GM12878 (cell line): ENCODE measurements at regions not wholly inside any gene's neighbourhood (a gene's known extent, or its start where the extent isn't known, plus 50 kb on each side); places are given as distances from the start of the nearest gene placed in this dataset.

Experiments used
- ATAC-seq: fragments of 200-7000 bp; cut with Tn5 transposase; 3 replicates; pipeline ENCODE4 v1.9.1; 2020; ENCODE audit warnings: mild to moderate bottlenecking, moderate library complexity
- BruUV-seq: library from RNA; stranded (reverse); fragments of 400-500 nt; replicated peaks from 2 replicates; lab custom pipeline; 2021; lab: Mats Ljungman, UMichigan
- CTCF ChIA-PET: fragments of 300-600 bp; sonication (Branson Sonifier 250); formaldehyde crosslinking; extraction: SDS; loops from one replicate; lab custom pipeline; 2021; ENCODE audit warnings: inconsistent platforms; lab: Yijun Ruan, JAX
- POLR2A ChIA-PET: fragments of 350-600 bp; formaldehyde crosslinking; extraction: SDS; loops from one replicate; lab custom pipeline; 2021; ENCODE audit warnings: inconsistent platforms; lab: Charles Lee
- RAD21 ChIA-PET: fragments of 300-600 bp; sonication (Branson Sonifier 250); formaldehyde crosslinking; loops from one replicate; lab custom pipeline; 2023; ENCODE audit warnings: antibody characterized with exemption; ENCODE audit not compliant: unreplicated experiment; lab: Charles Lee
- SMC1A ChIA-PET: fragments of 300-600 bp; sonication (Branson Sonifier 250); formaldehyde crosslinking; loops from one replicate; lab custom pipeline; 2023; ENCODE audit not compliant: unreplicated experiment, uncharacterized antibody; lab: Charles Lee
- DNase-seq: peaks from one replicate; pipeline ENCODE4 v3.0.0-alpha.2; 2011; ENCODE audit warnings: low read depth, low spot score
- FAIRE-seq: peaks from 3 replicates; lab custom pipeline; 2011; peaks lifted over from hg19 to GRCh38; lab: Jason Lieb, UNC
- H2AFZ ChIP-seq: 2 replicates; pipeline ENCODE4 v1.6.0; 2011; ENCODE audit warnings: low read depth, low read length, control low read depth; ENCODE audit not compliant: control insufficient read depth
- H3K27ac ChIP-seq: 2 replicates; pipeline ENCODE4 v1.5.1; 2011; ENCODE audit warnings: control low read depth; ENCODE audit not compliant: control insufficient read depth, insufficient read depth
- H3K27me3 ChIP-seq, 2 experiments: replicated peaks in 1 of 2; 2 replicates each; pipeline versions ENCODE4 v1.6.0 to v1.6.1; 2011; ENCODE audit warnings: low read length in 1 of 2; ENCODE audit not compliant: control insufficient read depth in 2 of 2, insufficient read depth in 2 of 2
- H3K36me3 ChIP-seq, 2 experiments: 2 replicates each; pipeline ENCODE4 v1.5.1; 2011; ENCODE audit warnings: low read length in 1 of 2; ENCODE audit not compliant: control insufficient read depth in 2 of 2, insufficient read depth in 2 of 2
- H3K4me1 ChIP-seq: 2 replicates; pipeline ENCODE4 v1.6.1; 2011; ENCODE audit warnings: mild to moderate bottlenecking, low read length, moderate library complexity, mixed read lengths; ENCODE audit not compliant: control insufficient read depth, insufficient read depth
- H3K4me2 ChIP-seq: 2 replicates; pipeline ENCODE4 v1.6.0; 2011; ENCODE audit warnings: control low read depth; ENCODE audit not compliant: control insufficient read depth, insufficient read depth
- H3K4me3 ChIP-seq: fragments of 200-600 bp; sonication (generic); 2 replicates; pipeline ENCODE4 v1.5.1; 2016
- H3K79me2 ChIP-seq: 2 replicates; pipeline ENCODE4 v1.6.0; 2011; ENCODE audit warnings: low read length; ENCODE audit not compliant: control insufficient read depth, insufficient read depth
- H3K9ac ChIP-seq: 2 replicates; pipeline ENCODE4 v1.8.0; 2011; ENCODE audit warnings: low read length, control low read depth, mixed read lengths; ENCODE audit not compliant: control insufficient read depth, insufficient read depth
- H3K9me3 ChIP-seq: replicated peaks from 3 replicates; pipeline ENCODE4 v1.5.1; 2011; ENCODE audit warnings: mild to moderate bottlenecking, low read length; ENCODE audit not compliant: control insufficient read depth, insufficient read depth
- H4K20me1 ChIP-seq: 2 replicates; pipeline ENCODE4 v1.6.0; 2011; ENCODE audit not compliant: control insufficient read depth, insufficient read depth
- BCL11A ChIP-seq: IDR thresholded peaks from 2 replicates; pipeline ENCODE4 v1.6.1; 2011; ENCODE audit warnings: low read depth, low read length
- BHLHE40 ChIP-seq, 2 experiments: fragments of 450-650 bp in 1 of 2; IDR thresholded peaks; 2 replicates each; pipeline ENCODE4 v1.6.1; 2011 to 2017; ENCODE audit warnings: low read depth in 2 of 2, borderline replicate concordance in 1 of 2, improper control_type of control experiment in 1 of 2, low read length in 1 of 2, mild to moderate bottlenecking in 1 of 2
- DPF2 ChIP-seq: fragments of 450-650 bp; IDR thresholded peaks from 2 replicates; pipeline ENCODE4 v1.6.1; 2017; ENCODE audit warnings: mild to moderate bottlenecking
- HDGF ChIP-seq: fragments of 450-650 bp; IDR thresholded peaks from 2 replicates; pipeline ENCODE4 v1.6.1; 2016; ENCODE audit warnings: antibody characterized with exemption
- SMAD1 ChIP-seq: fragments of 450-650 bp; IDR thresholded peaks from 2 replicates; pipeline ENCODE4 v1.6.1; 2018; ENCODE audit warnings: mild to moderate bottlenecking, low read depth; ENCODE audit not compliant: partially characterized antibody
- SREBF1 ChIP-seq: IDR thresholded peaks from 2 replicates; pipeline ENCODE4 v1.6.1; 2012; ENCODE audit warnings: mild to moderate bottlenecking, low read length
- STAT3 ChIP-seq: IDR thresholded peaks from 2 replicates; pipeline ENCODE4 v1.6.1; 2011; ENCODE audit warnings: low read depth, low read length, improper control_type of control experiment
- YBX1 ChIP-seq: fragments of 450-650 bp; IDR thresholded peaks from 2 replicates; pipeline ENCODE4 v1.6.1; 2016; ENCODE audit warnings: antibody characterized with exemption
- ZNF622 ChIP-seq: fragments of 450-650 bp; IDR thresholded peaks from 2 replicates; pipeline ENCODE4 v1.6.1; 2017; ENCODE audit warnings: mild to moderate bottlenecking, inconsistent platforms
- ZZZ3 ChIP-seq: IDR thresholded peaks from 2 replicates; pipeline ENCODE4 v1.6.1; 2011; ENCODE audit warnings: low read depth; ENCODE audit not compliant: control insufficient read depth, insufficient read length
- WGBS: methylation state at CpG from one replicate; pipeline ENCODE4 v1.1.6; 2016; ENCODE audit warnings: low lambda C conversion rate; ENCODE audit not compliant: insufficient replicate concordance, insufficient coverage; ENCODE audit errors: missing lambda C conversion rate; 5-methylcytosine and 5-hydroxymethylcytosine counted together
- in situ Hi-C: fragments of 300-500 bp; cut with MboI; formaldehyde crosslinking; loops from 9 replicates; pipeline ENCODE4 v1.14.3; 2018; ENCODE audit warnings: mixed read lengths
- intact Hi-C: fragments of 100-400 bp; cut with micrococcal nuclease; formaldehyde crosslinking; loops from one replicate; pipeline ENCODE4 v1.14.2; 2022; ENCODE audit not compliant: unreplicated experiment
- TF ChIP-seq, protein P1 (sequence below): fragments of 450-650 bp; formaldehyde crosslinking; IDR thresholded peaks from 2 replicates; pipeline ENCODE4 v1.5.0; 2022; ENCODE audit warnings: mild to moderate bottlenecking, missing genetic modification characterization
- TF ChIP-seq, protein P2 (sequence below): fragments of 450-650 bp; IDR thresholded peaks from 2 replicates; pipeline ENCODE4 v1.6.1; 2017; ENCODE audit warnings: low read depth, mild to moderate bottlenecking, moderate library complexity
- TF ChIP-seq, protein P3 (sequence below): fragments of 150-350 bp; IDR thresholded peaks from 2 replicates; pipeline ENCODE4 v1.6.1; 2014; ENCODE audit warnings: mild to moderate bottlenecking, low read depth, low read length

DNA sequence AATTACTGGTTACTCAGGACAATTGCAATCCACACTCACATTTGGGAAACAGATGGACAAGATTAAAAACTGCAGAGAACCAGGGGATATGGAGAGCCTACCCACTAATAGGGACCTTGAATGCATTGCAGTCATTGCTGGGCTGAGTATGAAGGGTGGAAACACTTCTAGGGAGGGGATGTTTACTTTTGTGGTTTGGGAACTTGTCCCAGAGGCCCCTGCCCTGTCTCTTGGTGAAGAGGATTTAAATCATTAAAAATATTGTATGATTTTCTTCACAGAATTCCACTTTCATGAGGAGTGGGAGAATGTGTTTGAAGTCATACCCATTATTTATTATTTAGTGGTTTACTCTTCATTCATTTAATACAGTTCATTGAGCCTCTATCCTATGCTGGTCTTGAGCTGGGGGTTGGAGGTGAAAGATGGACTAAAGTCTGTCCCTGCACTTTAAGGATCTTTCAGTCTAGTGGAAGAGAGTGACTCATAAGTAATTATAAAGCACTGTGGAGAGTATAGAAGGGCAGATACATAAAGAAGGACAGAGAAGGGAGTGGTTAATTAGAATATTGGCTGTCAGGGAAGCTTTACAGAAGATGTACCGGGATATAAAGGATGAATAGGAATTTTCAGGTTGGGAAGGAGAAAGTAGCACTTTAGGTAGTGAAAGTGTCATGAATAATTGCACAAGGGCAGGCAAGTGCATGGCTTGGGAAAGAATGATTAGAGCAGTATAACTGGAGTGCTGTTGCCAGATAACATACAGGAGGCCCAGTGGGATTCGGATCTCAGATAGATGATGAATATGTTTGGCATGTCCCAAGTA, 313.4 kb downstream of the LPIN1 start:
- Histone ChIP-seq H3K4me1 (peaks cover 17% of the 10 kb centered on the region), H4K20me1 (no peaks in the 10 kb centered on the region), H3K4me2 (no peak overlapping the region), H3K27ac (no peak overlapping the region), H3K27me3 (no peaks in the 10 kb centered on the region), H3K4me3 (no peak overlapping the region), H3K9me3 (peaks cover 8% of the 10 kb centered on the region; the same call in 2 of the 3 replicates), H2AFZ (no peak overlapping the region), H3K79me2 (no peaks in the 10 kb centered on the region), H3K9ac (no peak overlapping the region), H3K36me3 (peaks cover 0 to 4% of the 10 kb centered on the region in 2 experiments; a peak in 2 of 4 replicates)
- in situ Hi-C loops (no loop called here), intact Hi-C loops (no loop called here)
- FAIRE-seq, result no peak
- no peak for DNase-seq
- BruUV-seq, result no TSS peak
- RAD21 ChIA-PET, result no interaction called here
- SMC1A ChIA-PET, result interaction anchor here (1.0 to 3.0 kb wide), 2 partner anchors 37 to 193 kb away, joined by 3 to 6 read pairs; no protein-coding TSS in a partner anchor
- WGBS, result 96% methylated on average over 2 of the region's 2 CpGs
- TF ChIP-seq ZZZ3 (no peak), DPF2 (no peak), HDGF (no peak), STAT3 (no peak), BHLHE40 (IDR thresholded peaks at IDR 0.05; ENCODE audit: borderline replicate concordance in 1 of 2, low read depth in 2 of 2, low read length in 1 of 2) (no peak), SREBF1 (no peak), YBX1 (no peak), SMAD1 (no peak), BCL11A (no peak), ZNF622 (no peak)
- TF ChIP-seq, protein P1, sequence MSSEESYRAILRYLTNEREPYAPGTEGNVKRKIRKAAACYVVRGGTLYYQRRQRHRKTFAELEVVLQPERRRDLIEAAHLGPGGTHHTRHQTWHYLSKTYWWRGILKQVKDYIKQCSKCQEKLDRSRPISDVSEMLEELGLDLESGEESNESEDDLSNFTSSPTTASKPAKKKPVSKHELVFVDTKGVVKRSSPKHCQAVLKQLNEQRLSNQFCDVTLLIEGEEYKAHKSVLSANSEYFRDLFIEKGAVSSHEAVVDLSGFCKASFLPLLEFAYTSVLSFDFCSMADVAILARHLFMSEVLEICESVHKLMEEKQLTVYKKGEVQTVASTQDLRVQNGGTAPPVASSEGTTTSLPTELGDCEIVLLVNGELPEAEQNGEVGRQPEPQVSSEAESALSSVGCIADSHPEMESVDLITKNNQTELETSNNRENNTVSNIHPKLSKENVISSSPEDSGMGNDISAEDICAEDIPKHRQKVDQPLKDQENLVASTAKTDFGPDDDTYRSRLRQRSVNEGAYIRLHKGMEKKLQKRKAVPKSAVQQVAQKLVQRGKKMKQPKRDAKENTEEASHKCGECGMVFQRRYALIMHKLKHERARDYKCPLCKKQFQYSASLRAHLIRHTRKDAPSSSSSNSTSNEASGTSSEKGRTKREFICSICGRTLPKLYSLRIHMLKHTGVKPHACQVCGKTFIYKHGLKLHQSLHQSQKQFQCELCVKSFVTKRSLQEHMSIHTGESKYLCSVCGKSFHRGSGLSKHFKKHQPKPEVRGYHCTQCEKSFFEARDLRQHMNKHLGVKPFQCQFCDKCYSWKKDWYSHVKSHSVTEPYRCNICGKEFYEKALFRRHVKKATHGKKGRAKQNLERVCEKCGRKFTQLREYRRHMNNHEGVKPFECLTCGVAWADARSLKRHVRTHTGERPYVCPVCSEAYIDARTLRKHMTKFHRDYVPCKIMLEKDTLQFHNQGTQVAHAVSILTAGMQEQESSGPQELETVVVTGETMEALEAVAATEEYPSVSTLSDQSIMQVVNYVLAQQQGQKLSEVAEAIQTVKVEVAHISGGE (CRISPR knock-in tag), result no peak
- TF ChIP-seq, protein P2, sequence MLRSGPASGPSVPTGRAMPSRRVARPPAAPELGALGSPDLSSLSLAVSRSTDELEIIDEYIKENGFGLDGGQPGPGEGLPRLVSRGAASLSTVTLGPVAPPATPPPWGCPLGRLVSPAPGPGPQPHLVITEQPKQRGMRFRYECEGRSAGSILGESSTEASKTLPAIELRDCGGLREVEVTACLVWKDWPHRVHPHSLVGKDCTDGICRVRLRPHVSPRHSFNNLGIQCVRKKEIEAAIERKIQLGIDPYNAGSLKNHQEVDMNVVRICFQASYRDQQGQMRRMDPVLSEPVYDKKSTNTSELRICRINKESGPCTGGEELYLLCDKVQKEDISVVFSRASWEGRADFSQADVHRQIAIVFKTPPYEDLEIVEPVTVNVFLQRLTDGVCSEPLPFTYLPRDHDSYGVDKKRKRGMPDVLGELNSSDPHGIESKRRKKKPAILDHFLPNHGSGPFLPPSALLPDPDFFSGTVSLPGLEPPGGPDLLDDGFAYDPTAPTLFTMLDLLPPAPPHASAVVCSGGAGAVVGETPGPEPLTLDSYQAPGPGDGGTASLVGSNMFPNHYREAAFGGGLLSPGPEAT, result no peak
- TF ChIP-seq, protein P3, sequence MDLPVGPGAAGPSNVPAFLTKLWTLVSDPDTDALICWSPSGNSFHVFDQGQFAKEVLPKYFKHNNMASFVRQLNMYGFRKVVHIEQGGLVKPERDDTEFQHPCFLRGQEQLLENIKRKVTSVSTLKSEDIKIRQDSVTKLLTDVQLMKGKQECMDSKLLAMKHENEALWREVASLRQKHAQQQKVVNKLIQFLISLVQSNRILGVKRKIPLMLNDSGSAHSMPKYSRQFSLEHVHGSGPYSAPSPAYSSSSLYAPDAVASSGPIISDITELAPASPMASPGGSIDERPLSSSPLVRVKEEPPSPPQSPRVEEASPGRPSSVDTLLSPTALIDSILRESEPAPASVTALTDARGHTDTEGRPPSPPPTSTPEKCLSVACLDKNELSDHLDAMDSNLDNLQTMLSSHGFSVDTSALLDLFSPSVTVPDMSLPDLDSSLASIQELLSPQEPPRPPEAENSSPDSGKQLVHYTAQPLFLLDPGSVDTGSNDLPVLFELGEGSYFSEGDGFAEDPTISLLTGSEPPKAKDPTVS, result no peak
- CTCF ChIA-PET, result no interaction called here
- POLR2A ChIA-PET, result interaction anchor here (1.0 kb wide), 1 partner anchor 12 kb away, joined by 3 read pairs; no protein-coding TSS in a partner anchor
- ATAC-seq, result no peak
